HG03097 (cell line): ENCODE measurements at regions not wholly inside any gene's neighbourhood (a gene's known extent, or its start where the extent isn't known, plus 50 kb on each side); places are given as distances from the start of the nearest gene placed in this dataset.

Source experiments
- ATAC-seq: cut with Tn5 transposase; IDR thresholded peaks from one replicate; pipeline ENCODE4 v1.9.1; 2021; ENCODE audit not compliant: unreplicated experiment, low FRiP score

GRCh38 chr4:24666316-24666715 is 82.0 kb upstream of the DHX15 start:
- ATAC-seq, result no peak

- ATAC-seq, result no peak
Observed at GRCh38 chr4:24666816-24667477, 82.6 kb upstream of the DHX15 start.

- no peak for ATAC-seq
Observed at GRCh38 chr4:24668956-24669355, 84.6 kb upstream of the DHX15 start.

- no peak for ATAC-seq
Observed at GRCh38 chr4:24669751-24670150, 85.4 kb upstream of the DHX15 start.

- ATAC-seq, result no peak
Observed at GRCh38 chr4:24671849-24672248, 87.5 kb upstream of the DHX15 start.

GRCh38 chr4:24672880-24673279 is 88.5 kb upstream of the DHX15 start:
- ATAC-seq, result no peak

- ATAC-seq, result no peak
Observed at GRCh38 chr4:24674279-24674678, 89.9 kb upstream of the DHX15 start.

GRCh38 chr4:24675721-24676389 is 91.5 kb upstream of the DHX15 start:
- ATAC-seq, result no peak

- ATAC-seq, result no peak
Observed at GRCh38 chr4:24677909-24678308, 93.6 kb upstream of the DHX15 start.

- no peak for ATAC-seq
Observed at GRCh38 chr4:24680746-24681448, 96.5 kb upstream of the DHX15 start.

- no peak for ATAC-seq
Observed at GRCh38 chr4:24683116-24683515, 98.8 kb upstream of the DHX15 start.

- no peak for ATAC-seq
Observed at GRCh38 chr4:24686866-24687692, 102.7 kb upstream of the DHX15 start.

- ATAC-seq, result no peak
Observed at GRCh38 chr4:24688453-24688852, 104.1 kb upstream of the DHX15 start.

GRCh38 chr4:24689212-24689611 is 104.9 kb upstream of the DHX15 start:
- ATAC-seq, result no peak

- ATAC-seq, result no peak
Observed at GRCh38 chr4:24690436-24690835, 104.9 kb upstream of the SOD3 start.

- ATAC-seq, result no peak
Observed at GRCh38 chr4:24693636-24694035, 101.7 kb upstream of the SOD3 start.

GRCh38 chr4:24700118-24700517 is 95.3 kb upstream of the SOD3 start:
- ATAC-seq, result no peak

- ATAC-seq, result no peak
Observed at GRCh38 chr4:24701683-24702082, 93.7 kb upstream of the SOD3 start.

GRCh38 chr4:24702281-24702680 is 93.1 kb upstream of the SOD3 start:
- ATAC-seq, result no peak

- no peak for ATAC-seq
Observed at GRCh38 chr4:24703298-24703697, 92.1 kb upstream of the SOD3 start.

- no peak for ATAC-seq
Observed at GRCh38 chr4:24704149-24704548, 91.2 kb upstream of the SOD3 start.
